DOHH2 (cell line): ENCODE measurements at regions not wholly inside any gene's neighbourhood (a gene's known extent, or its start where the extent isn't known, plus 50 kb on each side); places are given as distances from the start of the nearest gene placed in this dataset.

Experiments
- H3F3A ChIP-seq: fragments of 200-600 bp; sonication (generic), shearing (Covaris generic); 2 replicates; pipeline ENCODE4 v1.6.0; 2016; ENCODE audit warnings: antibody characterized with exemption, mild to moderate bottlenecking; ENCODE audit not compliant: control insufficient read depth, insufficient read depth
- H3K27ac ChIP-seq: fragments of 200-600 bp; sonication (generic); 2 replicates; pipeline ENCODE4 v1.5.1; 2014; ENCODE audit warnings: low read depth, mild to moderate bottlenecking, low read length, moderate library complexity
- H3K27me3 ChIP-seq: fragments of 200-600 bp; sonication (generic); 2 replicates; pipeline ENCODE4 v1.6.1; 2014; ENCODE audit warnings: mild to moderate bottlenecking, low read length, mixed read lengths; ENCODE audit not compliant: control insufficient read depth
- H3K36me3 ChIP-seq: fragments of 200-600 bp; sonication (generic); 2 replicates; pipeline ENCODE4 v1.6.1; 2014; ENCODE audit warnings: mild to moderate bottlenecking, low read length, moderate library complexity, mixed read lengths; ENCODE audit not compliant: control insufficient read depth
- H3K4me1 ChIP-seq: fragments of 200-600 bp; sonication (generic); 2 replicates; pipeline ENCODE4 v1.6.1; 2014; ENCODE audit warnings: mild to moderate bottlenecking, low read length, mixed read lengths; ENCODE audit not compliant: control insufficient read depth
- H3K4me2 ChIP-seq: fragments of 200-600 bp; sonication (generic); 2 replicates; pipeline ENCODE4 v1.6.0; 2014; ENCODE audit warnings: mild to moderate bottlenecking, low read length, moderate library complexity
- H3K4me3 ChIP-seq: fragments of 200-600 bp; sonication (generic); 2 replicates; pipeline ENCODE4 v1.5.1; 2014; ENCODE audit warnings: mild to moderate bottlenecking, low read length, mixed read lengths
- H3K79me2 ChIP-seq: fragments of 200-600 bp; sonication (generic); 2 replicates; pipeline ENCODE4 v1.6.1; 2014; ENCODE audit warnings: mild to moderate bottlenecking, low read length, mixed read lengths; ENCODE audit not compliant: control insufficient read depth
- H3K9me2 ChIP-seq: fragments of 200-600 bp; sonication (generic); replicated peaks from 2 replicates; pipeline ENCODE4 v1.6.1; 2014; ENCODE audit warnings: mild to moderate bottlenecking, low read length, mixed read lengths; ENCODE audit not compliant: control insufficient read depth
- H3K9me3 ChIP-seq: fragments of 200-600 bp; sonication (generic); 2 replicates; pipeline ENCODE4 v1.6.1; 2014; ENCODE audit warnings: antibody characterized with exemption, low read length, mixed read lengths; ENCODE audit not compliant: control insufficient read depth, insufficient read depth
- H4K20me1 ChIP-seq: fragments of 200-600 bp; sonication (generic); 2 replicates; pipeline ENCODE4 v1.6.0; 2014; ENCODE audit warnings: low read depth, mild to moderate bottlenecking, antibody characterized with exemption, low read length, moderate library complexity; ENCODE audit not compliant: control insufficient read depth, insufficient read depth
- EZH2phosphoT487 ChIP-seq: fragments of 200-600 bp; sonication (generic); IDR thresholded peaks from 2 replicates; pipeline ENCODE4 v1.6.1; 2017; ENCODE audit warnings: borderline replicate concordance, mild to moderate bottlenecking, antibody characterized with exemption, low read length, moderate library complexity, mixed read lengths
- TF ChIP-seq, protein P1 (sequence below): fragments of 200-600 bp; sonication (generic); IDR thresholded peaks from one replicate; pipeline ENCODE4 v1.5.1; 2014; ENCODE audit warnings: antibody characterized with exemption, mild to moderate bottlenecking, low read depth, low read length; ENCODE audit not compliant: poor library complexity, severe bottlenecking

GRCh38 chr3:111481551-111481950, 60.4 kb upstream of the CD96 start:
- Histone ChIP-seq H3K4me3 (no peak overlapping the region), H3K4me1 (no peaks in the 10 kb centered on the region), H3K79me2 (no peaks in the 10 kb centered on the region), H3K27me3 (no peaks in the 10 kb centered on the region), H4K20me1 (no peaks in the 10 kb centered on the region), H3F3A (no peaks in the 10 kb centered on the region), H3K9me2 (no peaks in the 10 kb centered on the region), H3K36me3 (no peaks in the 10 kb centered on the region), H3K4me2 (no peak overlapping the region), H3K9me3 (no peaks in the 10 kb centered on the region), H3K27ac (no peak overlapping the region)
- TF ChIP-seq EZH2phosphoT487, result no peak
- TF ChIP-seq, protein P1, sequence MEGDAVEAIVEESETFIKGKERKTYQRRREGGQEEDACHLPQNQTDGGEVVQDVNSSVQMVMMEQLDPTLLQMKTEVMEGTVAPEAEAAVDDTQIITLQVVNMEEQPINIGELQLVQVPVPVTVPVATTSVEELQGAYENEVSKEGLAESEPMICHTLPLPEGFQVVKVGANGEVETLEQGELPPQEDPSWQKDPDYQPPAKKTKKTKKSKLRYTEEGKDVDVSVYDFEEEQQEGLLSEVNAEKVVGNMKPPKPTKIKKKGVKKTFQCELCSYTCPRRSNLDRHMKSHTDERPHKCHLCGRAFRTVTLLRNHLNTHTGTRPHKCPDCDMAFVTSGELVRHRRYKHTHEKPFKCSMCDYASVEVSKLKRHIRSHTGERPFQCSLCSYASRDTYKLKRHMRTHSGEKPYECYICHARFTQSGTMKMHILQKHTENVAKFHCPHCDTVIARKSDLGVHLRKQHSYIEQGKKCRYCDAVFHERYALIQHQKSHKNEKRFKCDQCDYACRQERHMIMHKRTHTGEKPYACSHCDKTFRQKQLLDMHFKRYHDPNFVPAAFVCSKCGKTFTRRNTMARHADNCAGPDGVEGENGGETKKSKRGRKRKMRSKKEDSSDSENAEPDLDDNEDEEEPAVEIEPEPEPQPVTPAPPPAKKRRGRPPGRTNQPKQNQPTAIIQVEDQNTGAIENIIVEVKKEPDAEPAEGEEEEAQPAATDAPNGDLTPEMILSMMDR, result no peak

DNA sequence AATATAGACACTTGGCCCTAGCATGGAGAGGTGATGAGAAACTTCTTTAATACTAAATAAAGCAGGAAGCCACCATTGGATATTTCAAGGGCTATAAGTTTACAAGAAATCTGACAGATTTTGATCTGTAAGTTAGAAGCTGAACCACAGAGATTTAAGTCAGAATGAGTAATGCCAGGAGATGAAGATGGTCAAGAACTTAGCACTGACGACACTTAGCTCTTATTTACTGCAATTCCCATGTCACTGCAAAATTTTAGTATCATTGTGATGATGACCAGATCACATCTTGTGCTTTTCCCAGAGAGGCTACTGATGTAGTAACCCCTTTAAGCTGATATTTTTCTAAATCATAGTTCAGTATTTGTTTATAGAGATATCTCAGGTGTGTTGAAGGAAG, 59.4 kb upstream of the CD96 start:
- Histone ChIP-seq H3K79me2 (no peaks in the 10 kb centered on the region), H3K4me2 (no peak overlapping the region), H3K36me3 (no peaks in the 10 kb centered on the region), H3K4me3 (no peak overlapping the region), H3K4me1 (no peaks in the 10 kb centered on the region), H4K20me1 (no peaks in the 10 kb centered on the region), H3F3A (no peaks in the 10 kb centered on the region), H3K27me3 (no peaks in the 10 kb centered on the region), H3K9me3 (no peaks in the 10 kb centered on the region), H3K27ac (no peak overlapping the region), H3K9me2 (no peaks in the 10 kb centered on the region)
- TF ChIP-seq, protein P1, result no peak
- TF ChIP-seq EZH2phosphoT487, result no peak

DNA sequence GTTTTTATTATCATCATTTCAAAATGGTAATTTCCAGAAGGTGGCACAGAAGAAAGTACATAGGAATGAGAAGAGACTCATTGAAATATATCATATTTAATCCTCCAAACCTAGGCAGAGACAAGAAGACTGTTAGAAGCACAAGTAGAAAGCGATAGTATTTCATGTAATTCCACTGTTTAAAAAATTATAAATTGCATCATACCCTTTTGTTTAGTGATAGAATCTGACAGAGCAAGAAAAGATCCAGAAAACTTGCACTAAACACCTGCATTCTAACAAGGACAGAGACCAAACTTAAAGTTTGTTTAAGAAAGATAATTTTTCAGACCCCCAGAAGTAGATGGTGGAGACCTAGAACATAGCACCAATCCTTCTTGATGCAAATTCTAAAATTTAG, 56.9 kb upstream of the CD96 start:
- H3K4me2 ChIP-seq, result no peak overlapping the region
- no peaks in the 10 kb centered on the region for H3K9me3 ChIP-seq
- H3K36me3 ChIP-seq, result no peaks in the 10 kb centered on the region
- H3F3A ChIP-seq, result no peaks in the 10 kb centered on the region
- H3K9me2 ChIP-seq, result no peaks in the 10 kb centered on the region
- no peaks in the 10 kb centered on the region for H3K79me2 ChIP-seq
- no peak overlapping the region for H3K4me3 ChIP-seq
- no peaks in the 10 kb centered on the region for H3K4me1 ChIP-seq
- H3K27me3 ChIP-seq, result no peaks in the 10 kb centered on the region
- H3K27ac ChIP-seq, result no peak overlapping the region
- no peak for TF ChIP-seq EZH2phosphoT487
- TF ChIP-seq, protein P1, result no peak
- no peaks in the 10 kb centered on the region for H4K20me1 ChIP-seq
